DMS 273 (cell line): ENCODE measurements at regions not wholly inside any gene's neighbourhood (a gene's known extent, or its start where the extent isn't known, plus 50 kb on each side); places are given as distances from the start of the nearest gene placed in this dataset.

Experiments
- DNase-seq: peaks from one replicate; lab custom pipeline; 2025; ENCODE audit not compliant: unreplicated experiment; lab: John Stamatoyannopoulos, UW

DNA sequence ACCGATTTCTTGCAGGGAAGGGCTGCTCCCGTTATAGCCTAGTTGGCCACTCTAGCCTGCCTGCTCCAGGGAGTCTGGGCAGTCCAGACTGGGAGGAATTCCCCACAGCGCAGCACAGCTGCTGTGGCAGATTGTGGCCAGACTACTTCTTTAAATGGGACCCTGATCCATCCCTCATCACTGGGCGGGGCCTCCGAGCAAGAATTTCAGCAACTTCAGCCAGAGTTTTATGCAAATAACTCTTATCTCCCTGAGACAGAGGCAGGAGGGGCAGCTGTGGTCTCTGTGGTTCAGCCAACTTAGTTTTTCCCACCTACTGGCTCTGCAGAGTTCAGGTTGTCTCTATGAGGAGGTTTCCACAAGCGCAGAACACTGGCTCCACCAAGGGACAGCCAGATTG lies 1583.2 kb downstream of the SUCLG1 start:
- DNase-seq: peak; percentile 1

GRCh38 chr2:82857967-82858366 lies 1601.1 kb downstream of the SUCLG1 start:
- DNase-seq: no peak

GRCh38 chr2:82853299-82853698 lies 1605.8 kb downstream of the SUCLG1 start:
- DNase-seq: no peak

GRCh38 chr2:82852787-82853186 lies 1606.3 kb downstream of the SUCLG1 start:
- DNase-seq: no peak

DNA sequence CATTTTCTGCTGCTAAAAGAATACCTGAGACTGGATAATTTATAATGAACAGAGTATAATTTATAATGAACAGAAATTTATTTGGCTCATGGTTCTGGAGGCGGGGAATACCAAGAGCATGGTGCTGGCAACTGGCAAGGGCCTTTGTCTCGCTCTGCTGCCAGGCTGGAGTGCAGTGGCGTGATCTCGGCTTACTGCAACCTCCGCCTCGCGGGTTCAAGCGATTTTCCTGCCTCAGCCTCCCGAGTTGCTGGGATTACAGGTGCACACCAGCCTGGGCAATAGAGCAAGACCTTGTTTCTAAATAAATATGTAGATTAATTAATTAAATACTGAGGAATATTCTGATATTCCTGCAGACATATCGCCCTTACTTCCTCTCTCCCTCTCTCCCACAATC lies 1610.8 kb downstream of the SUCLG1 start:
- no peak for DNase-seq

DNA sequence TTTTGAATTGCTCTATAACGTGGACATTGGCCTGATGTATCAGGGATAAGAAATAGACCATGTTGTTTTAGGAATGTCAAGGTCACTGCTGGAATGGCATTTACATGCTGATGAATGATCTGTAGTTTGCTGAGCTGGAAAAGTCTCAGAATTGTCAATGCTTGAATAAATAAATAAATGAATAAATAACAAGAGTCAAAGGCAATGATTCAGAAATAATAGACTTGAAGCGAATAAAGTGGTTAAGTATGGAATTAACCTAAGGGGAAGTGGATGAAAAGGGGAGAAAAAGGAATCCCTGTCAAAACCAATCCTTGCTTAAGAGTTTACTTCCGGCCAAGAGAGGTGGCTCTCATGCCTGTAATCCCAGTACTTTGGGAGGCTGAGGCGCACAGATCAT lies 1620.0 kb downstream of the SUCLG1 start:
- DNase-seq: no peak

GRCh38 chr2:82837588-82838304 lies 1621.3 kb downstream of the SUCLG1 start:
- DNase-seq: no peak

DNA sequence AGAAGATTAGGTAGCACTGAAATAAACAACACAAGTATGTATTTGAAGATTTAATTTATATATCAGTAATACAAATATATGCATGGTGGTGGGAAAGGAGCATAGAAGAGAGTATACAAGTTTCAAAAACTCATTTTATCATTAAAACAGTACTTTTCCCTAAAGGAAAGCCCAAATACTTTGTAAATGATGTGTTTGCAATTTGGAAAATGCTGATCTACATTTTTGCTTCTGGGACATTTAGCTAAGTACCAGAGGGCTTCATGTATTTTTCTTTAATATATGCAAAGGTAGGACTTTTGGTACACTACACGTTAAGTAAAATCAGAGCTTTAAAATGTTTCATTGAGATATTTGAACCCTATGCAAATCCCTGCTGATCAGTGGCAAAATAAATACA lies 1624.2 kb downstream of the SUCLG1 start:
- no peak for DNase-seq

GRCh38 chr2:82827426-82827825 lies 1631.7 kb downstream of the SUCLG1 start:
- no peak for DNase-seq

GRCh38 chr2:82826437-82826836 lies 1632.6 kb downstream of the SUCLG1 start:
- no peak for DNase-seq

- no peak for DNase-seq
These were observed 1633.5 kb downstream of the SUCLG1 start for GRCh38 chr2:82825410-82826090.

GRCh38 chr2:82823892-82824291 lies 1635.2 kb downstream of the SUCLG1 start:
- DNase-seq: no peak

GRCh38 chr2:82819951-82820350 lies 1639.1 kb downstream of the SUCLG1 start:
- DNase-seq: no peak

- no peak for DNase-seq
These were observed 1644.9 kb downstream of the SUCLG1 start for GRCh38 chr2:82814146-82814545.

DNA sequence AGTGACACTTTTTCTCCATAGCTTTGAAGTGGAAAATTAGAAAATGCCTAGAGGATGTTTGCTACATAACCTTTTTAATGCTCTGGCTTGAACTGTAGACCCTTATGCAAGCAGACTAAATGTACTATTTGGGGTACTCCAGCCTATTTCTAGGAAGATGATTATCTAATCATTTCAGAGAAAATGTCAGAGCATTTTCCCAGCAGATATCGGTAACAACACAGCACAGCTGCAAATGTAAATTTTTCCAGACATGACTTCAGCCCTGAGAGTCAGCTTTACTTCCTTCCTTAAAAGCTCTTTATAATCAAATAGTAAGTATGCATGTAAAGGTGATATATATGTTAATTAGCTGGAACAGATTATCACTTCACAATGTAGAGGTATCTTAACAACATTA lies 1647.1 kb downstream of the SUCLG1 start:
- DNase-seq: no peak

- DNase-seq: no peak
These were observed 1655.8 kb downstream of the SUCLG1 start for GRCh38 chr2:82803307-82803706.

DNA sequence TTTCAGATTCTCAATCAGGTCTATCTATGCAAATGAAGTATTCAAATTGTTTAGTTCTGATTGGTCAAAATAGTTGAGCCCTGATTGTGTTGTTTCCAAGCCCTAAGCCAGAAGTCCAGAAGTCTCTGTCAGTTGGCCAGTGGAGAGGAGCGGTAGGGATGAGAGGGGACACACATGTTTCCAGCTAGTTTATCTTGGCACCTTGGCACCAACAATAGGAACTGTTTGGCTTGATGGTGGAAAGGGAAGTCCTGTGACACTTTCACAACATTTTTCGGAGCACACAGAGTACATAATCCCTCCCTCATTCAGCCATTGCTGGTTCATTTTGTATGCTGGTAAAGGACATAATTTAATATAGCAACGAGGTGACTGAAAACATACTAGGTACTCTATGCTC lies 1661.6 kb downstream of the SUCLG1 start:
- no peak for DNase-seq

DNA sequence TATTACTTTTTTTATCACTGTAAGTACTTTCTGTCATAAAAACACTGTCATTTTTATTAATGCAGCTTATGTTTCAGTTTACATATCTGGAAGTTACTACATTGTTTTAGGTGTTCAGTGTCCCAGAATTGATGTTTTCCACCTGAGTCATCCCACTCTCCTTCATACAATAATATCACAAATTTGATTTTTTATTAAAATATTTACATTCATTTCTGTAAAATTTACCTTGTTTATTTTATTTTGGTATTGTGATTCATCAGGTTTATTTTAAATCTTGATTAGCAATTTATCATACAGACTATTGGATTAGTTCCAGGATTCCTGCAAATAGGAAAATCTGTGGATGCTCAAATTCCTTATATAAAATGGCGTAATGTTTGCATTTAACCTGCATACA lies 1662.9 kb downstream of the SUCLG1 start:
- no peak for DNase-seq

- no peak for DNase-seq
These were observed 1663.6 kb downstream of the SUCLG1 start for GRCh38 chr2:82795446-82795845.

DNA sequence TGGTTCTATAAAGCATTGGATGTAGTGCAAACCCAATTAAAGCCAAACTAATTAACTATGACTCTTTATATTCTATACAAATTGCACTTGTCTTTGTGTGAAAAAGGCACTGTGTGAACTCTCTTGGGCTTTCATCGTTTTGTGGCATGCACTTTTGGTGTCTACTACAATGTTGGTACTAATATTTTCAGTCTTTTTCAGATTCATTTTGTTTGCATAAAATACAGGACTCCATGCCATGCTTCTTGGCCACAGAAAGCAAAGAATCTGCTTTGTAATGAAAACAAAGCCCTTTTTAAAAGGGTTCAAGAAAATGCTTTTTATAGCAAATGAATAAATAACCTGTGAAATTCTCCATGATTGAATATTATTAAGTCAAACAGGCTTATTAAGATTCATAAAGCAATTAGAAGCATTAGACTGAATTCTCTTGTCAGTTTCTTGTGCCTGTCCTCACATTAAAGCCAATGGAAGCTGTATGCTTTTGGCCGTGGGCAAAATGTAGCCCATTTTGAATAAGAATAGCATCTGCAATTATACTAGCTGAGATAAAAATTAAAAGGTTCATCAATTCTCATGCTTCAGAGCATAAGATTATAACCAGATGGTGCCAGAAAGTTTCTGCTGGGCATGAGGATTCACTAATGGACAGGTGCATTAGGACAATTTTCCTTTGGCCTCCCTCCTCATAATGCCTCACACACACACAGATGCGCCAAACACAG lies 1665.2 kb downstream of the SUCLG1 start:
- DNase-seq: no peak

- no peak for DNase-seq
These were observed 1666.8 kb downstream of the SUCLG1 start for GRCh38 chr2:82792316-82792715.
